ENCODE measurements at regions not wholly inside any gene's neighbourhood (a gene's known extent, or its start where the extent isn't known, plus 50 kb on each side); places are given as distances from the start of the nearest gene placed in this dataset.

- no peak for TF ChIP-seq JUND (IDR thresholded peaks at IDR 0.05; ENCODE audit: low read depth)
- in situ Hi-C loops (cut with HindIII; ENCODE audit: low pct_unique_long_range_greater_than_20kb, low sequenced_read_pairs) = no loop called here
- DNase-seq (ENCODE audit: low read depth in 1 of 2, low spot score in 1 of 2) = no peak
Observed at GRCh38 chr22:47858773-47859306, 1096.4 kb downstream of the TBC1D22A start.

GRCh38 chr22:47854680-47855079, 1092.2 kb downstream of the TBC1D22A start:
- no peak for TF ChIP-seq JUND (IDR thresholded peaks at IDR 0.05; ENCODE audit: low read depth)
- in situ Hi-C loops (cut with HindIII; ENCODE audit: low pct_unique_long_range_greater_than_20kb, low sequenced_read_pairs) = no loop called here
- no peak for DNase-seq (ENCODE audit: low read depth in 1 of 2, low spot score in 1 of 2)

GRCh38 chr22:47854251-47854650, 1091.8 kb downstream of the TBC1D22A start:
- no peak for DNase-seq (ENCODE audit: low read depth in 1 of 2, low spot score in 1 of 2)
- in situ Hi-C loops (cut with HindIII; ENCODE audit: low pct_unique_long_range_greater_than_20kb, low sequenced_read_pairs) = no loop called here
- no peak for TF ChIP-seq JUND (IDR thresholded peaks at IDR 0.05; ENCODE audit: low read depth)

- in situ Hi-C loops (cut with HindIII; ENCODE audit: low pct_unique_long_range_greater_than_20kb, low sequenced_read_pairs) = no loop called here
- TF ChIP-seq JUND (IDR thresholded peaks at IDR 0.05; ENCODE audit: low read depth) = no peak
- DNase-seq (ENCODE audit: low read depth in 1 of 2, low spot score in 1 of 2) = no peak
Observed at GRCh38 chr22:47853750-47854149, 1091.3 kb downstream of the TBC1D22A start.

GRCh38 chr22:47851586-47851985, 1089.1 kb downstream of the TBC1D22A start:
- TF ChIP-seq JUND (IDR thresholded peaks at IDR 0.05; ENCODE audit: low read depth) = no peak
- DNase-seq (ENCODE audit: low read depth in 1 of 2, low spot score in 1 of 2) = no peak
- in situ Hi-C loops (cut with HindIII; ENCODE audit: low pct_unique_long_range_greater_than_20kb, low sequenced_read_pairs) = no loop called here

GRCh38 chr22:47850644-47851151, 1088.2 kb downstream of the TBC1D22A start:
- peak in 1 of 2 experiments; percentile 9 for DNase-seq (ENCODE audit: low read depth in 1 of 2, low spot score in 1 of 2)
- in situ Hi-C loops (cut with HindIII; ENCODE audit: low pct_unique_long_range_greater_than_20kb, low sequenced_read_pairs) = no loop called here
- TF ChIP-seq JUND (IDR thresholded peaks at IDR 0.05; ENCODE audit: low read depth) = no peak

GRCh38 chr22:47849576-47849975, 1087.1 kb downstream of the TBC1D22A start:
- no peak for TF ChIP-seq JUND (IDR thresholded peaks at IDR 0.05; ENCODE audit: low read depth)
- no peak for DNase-seq (ENCODE audit: low read depth in 1 of 2, low spot score in 1 of 2)
- in situ Hi-C loops (cut with HindIII; ENCODE audit: low pct_unique_long_range_greater_than_20kb, low sequenced_read_pairs) = no loop called here

- DNase-seq (ENCODE audit: low read depth in 1 of 2, low spot score in 1 of 2) = no peak
- TF ChIP-seq JUND (IDR thresholded peaks at IDR 0.05; ENCODE audit: low read depth) = no peak
- in situ Hi-C loops (cut with HindIII; ENCODE audit: low pct_unique_long_range_greater_than_20kb, low sequenced_read_pairs) = no loop called here
Observed at GRCh38 chr22:47848184-47848920, 1085.9 kb downstream of the TBC1D22A start.

GRCh38 chr22:47847131-47847890, 1084.9 kb downstream of the TBC1D22A start:
- DNase-seq (ENCODE audit: low read depth in 1 of 2, low spot score in 1 of 2) = no peak
- TF ChIP-seq JUND (IDR thresholded peaks at IDR 0.05; ENCODE audit: low read depth) = no peak
- in situ Hi-C loops (cut with HindIII; ENCODE audit: low pct_unique_long_range_greater_than_20kb, low sequenced_read_pairs) = no loop called here

- no peak for TF ChIP-seq JUND (IDR thresholded peaks at IDR 0.05; ENCODE audit: low read depth)
- in situ Hi-C loops (cut with HindIII; ENCODE audit: low pct_unique_long_range_greater_than_20kb, low sequenced_read_pairs) = no loop called here
- no peak for DNase-seq (ENCODE audit: low read depth in 1 of 2, low spot score in 1 of 2)
Observed at GRCh38 chr22:47846206-47846605, 1083.8 kb downstream of the TBC1D22A start.

GRCh38 chr22:47842119-47842518, 1079.7 kb downstream of the TBC1D22A start:
- in situ Hi-C loops (cut with HindIII; ENCODE audit: low pct_unique_long_range_greater_than_20kb, low sequenced_read_pairs) = no loop called here
- DNase-seq (ENCODE audit: low read depth in 1 of 2, low spot score in 1 of 2) = no peak
- TF ChIP-seq JUND (IDR thresholded peaks at IDR 0.05; ENCODE audit: low read depth) = no peak

GRCh38 chr22:47841156-47841555, 1078.7 kb downstream of the TBC1D22A start:
- no peak for DNase-seq (ENCODE audit: low read depth in 1 of 2, low spot score in 1 of 2)
- TF ChIP-seq JUND (IDR thresholded peaks at IDR 0.05; ENCODE audit: low read depth) = no peak
- in situ Hi-C loops (cut with HindIII; ENCODE audit: low pct_unique_long_range_greater_than_20kb, low sequenced_read_pairs) = no loop called here
